GM23338 (cell line): ENCODE measurements at regions not wholly inside any gene's neighbourhood (a gene's known extent, or its start where the extent isn't known, plus 50 kb on each side); places are given as distances from the start of the nearest gene placed in this dataset.

Experiments
- ATAC-seq: fragments of 200-7000 bp; cut with Tn5 transposase; 3 replicates; pipeline ENCODE4 v1.9.1; 2020
- DNase-seq: peaks from one replicate; pipeline ENCODE4 v3.0.0-alpha.2; 2015; ENCODE audit warnings: low spot score
- H2AFZ ChIP-seq: fragments of 200-600 bp; sonication (generic); 2 replicates; pipeline ENCODE4 v1.8.0; 2016; ENCODE audit warnings: antibody characterized with exemption, mild to moderate bottlenecking, moderate library complexity
- H3F3A ChIP-seq: fragments of 200-600 bp; sonication (generic); replicated peaks from 2 replicates; pipeline ENCODE4 v1.8.0; 2017; ENCODE audit warnings: antibody characterized with exemption, mixed run types, low read depth
- H3K27ac ChIP-seq: fragments of 200-600 bp; sonication (generic); 2 replicates; pipeline ENCODE4 v1.6.1; 2016; ENCODE audit warnings: low read depth
- H3K27me3 ChIP-seq: fragments of 200-600 bp; sonication (generic); 2 replicates; pipeline ENCODE4 v1.8.0; 2016; ENCODE audit warnings: mild to moderate bottlenecking, mixed run types, moderate library complexity; ENCODE audit not compliant: insufficient read depth
- H3K36me3 ChIP-seq: fragments of 200-600 bp; sonication (generic); 2 replicates; pipeline ENCODE4 v1.8.0; 2016; ENCODE audit warnings: mild to moderate bottlenecking; ENCODE audit not compliant: insufficient read depth
- H3K4me1 ChIP-seq: fragments of 200-600 bp; sonication (generic); 2 replicates; pipeline ENCODE4 v1.8.0; 2016; ENCODE audit warnings: mild to moderate bottlenecking, moderate library complexity; ENCODE audit not compliant: insufficient read depth
- H3K4me2 ChIP-seq: fragments of 200-600 bp; sonication (generic); 2 replicates; pipeline ENCODE4 v1.7.1; 2017; ENCODE audit warnings: mixed run types
- H3K4me3 ChIP-seq: fragments of 200-600 bp; sonication (generic); 2 replicates; pipeline ENCODE4 v1.6.1; 2016; ENCODE audit warnings: mixed run types
- H3K79me2 ChIP-seq: fragments of 200-600 bp; sonication (generic); replicated peaks from 2 replicates; pipeline ENCODE4 v1.8.0; 2017; ENCODE audit warnings: mild to moderate bottlenecking; ENCODE audit not compliant: insufficient read depth
- H3K9me2 ChIP-seq: fragments of 200-600 bp; sonication (generic); 2 replicates; pipeline ENCODE4 v1.8.0; 2017; ENCODE audit not compliant: insufficient read depth
- H4K20me1 ChIP-seq: fragments of 200-600 bp; sonication (generic); replicated peaks from 2 replicates; pipeline ENCODE4 v1.8.0; 2017; ENCODE audit warnings: mild to moderate bottlenecking; ENCODE audit not compliant: insufficient read depth
- H3K27ac Mint-ChIP-seq: 2 replicates; pipeline ENCODE4 v1.8.0; 2020; ENCODE audit warnings: inconsistent platforms, mild to moderate bottlenecking, moderate library complexity, mixed read lengths
- H3K27me3 Mint-ChIP-seq: 3 replicates; pipeline ENCODE4 v1.8.0; 2022; ENCODE audit warnings: low read depth, mild to moderate bottlenecking, moderate library complexity, mixed read lengths, inconsistent platforms; ENCODE audit not compliant: insufficient read depth, poor library complexity
- H3K36me3 Mint-ChIP-seq: 3 replicates; pipeline ENCODE4 v1.8.0; 2021; ENCODE audit warnings: low read depth, mild to moderate bottlenecking, inconsistent platforms, moderate library complexity, mixed read lengths
- H3K4me1 Mint-ChIP-seq: 3 replicates; pipeline ENCODE4 v1.8.0; 2020; ENCODE audit warnings: mild to moderate bottlenecking, inconsistent platforms, mixed read lengths
- H3K4me3 Mint-ChIP-seq: 3 replicates; pipeline ENCODE4 v1.8.0; 2021; ENCODE audit warnings: moderate library complexity, mild to moderate bottlenecking, inconsistent platforms, mixed read lengths
- H3K9me3 Mint-ChIP-seq: 3 replicates; pipeline ENCODE4 v1.8.0; 2020; ENCODE audit warnings: moderate library complexity, mild to moderate bottlenecking, inconsistent platforms, mixed read lengths
- JUNB ChIP-seq: IDR thresholded peaks from one replicate; pipeline ENCODE4 v1.6.1; 2016; ENCODE audit warnings: antibody characterized with exemption; ENCODE audit not compliant: unreplicated experiment
- NANOG ChIP-seq: IDR thresholded peaks from 2 replicates; pipeline ENCODE4 v1.6.1; 2016; ENCODE audit warnings: antibody characterized with exemption, borderline replicate concordance
- STAT1 ChIP-seq: IDR thresholded peaks from one replicate; pipeline ENCODE4 v1.6.1; 2016; ENCODE audit warnings: antibody characterized with exemption; ENCODE audit not compliant: unreplicated experiment
- ZNF114 ChIP-seq: fragments of 250-450 bp; sonication (Bioruptor Pico); IDR thresholded peaks from 2 replicates; pipeline ENCODE4 v1.5.0; 2020; ENCODE audit warnings: mild to moderate bottlenecking, moderate library complexity
- ZNF331 ChIP-seq: fragments of 250-450 bp; sonication (Bioruptor Pico); IDR thresholded peaks from 2 replicates; pipeline ENCODE4 v1.5.0; 2020; ENCODE audit warnings: low read depth, mild to moderate bottlenecking, moderate library complexity
- TF ChIP-seq, protein P1 (sequence below): IDR thresholded peaks from 2 replicates; pipeline ENCODE4 v1.6.1; 2016; ENCODE audit warnings: antibody characterized with exemption
- TF ChIP-seq, protein P2 (sequence below), 2 experiments: fragments of 200-600 bp in 1 of 2; sonication (generic) in 1 of 2; conservative IDR thresholded peaks; 2 replicates each; pipeline versions ENCODE4 v1.5.1 to v1.6.1; 2016 to 2017; ENCODE audit warnings: antibody characterized with exemption in 2 of 2, low read depth in 2 of 2, mild to moderate bottlenecking in 2 of 2, moderate library complexity in 1 of 2
- TF ChIP-seq, protein P3 (sequence below): fragments of 250-450 bp; sonication (Bioruptor Pico); IDR thresholded peaks from 2 replicates; pipeline ENCODE4 v1.5.0; 2020; ENCODE audit warnings: mild to moderate bottlenecking, moderate library complexity

DNA sequence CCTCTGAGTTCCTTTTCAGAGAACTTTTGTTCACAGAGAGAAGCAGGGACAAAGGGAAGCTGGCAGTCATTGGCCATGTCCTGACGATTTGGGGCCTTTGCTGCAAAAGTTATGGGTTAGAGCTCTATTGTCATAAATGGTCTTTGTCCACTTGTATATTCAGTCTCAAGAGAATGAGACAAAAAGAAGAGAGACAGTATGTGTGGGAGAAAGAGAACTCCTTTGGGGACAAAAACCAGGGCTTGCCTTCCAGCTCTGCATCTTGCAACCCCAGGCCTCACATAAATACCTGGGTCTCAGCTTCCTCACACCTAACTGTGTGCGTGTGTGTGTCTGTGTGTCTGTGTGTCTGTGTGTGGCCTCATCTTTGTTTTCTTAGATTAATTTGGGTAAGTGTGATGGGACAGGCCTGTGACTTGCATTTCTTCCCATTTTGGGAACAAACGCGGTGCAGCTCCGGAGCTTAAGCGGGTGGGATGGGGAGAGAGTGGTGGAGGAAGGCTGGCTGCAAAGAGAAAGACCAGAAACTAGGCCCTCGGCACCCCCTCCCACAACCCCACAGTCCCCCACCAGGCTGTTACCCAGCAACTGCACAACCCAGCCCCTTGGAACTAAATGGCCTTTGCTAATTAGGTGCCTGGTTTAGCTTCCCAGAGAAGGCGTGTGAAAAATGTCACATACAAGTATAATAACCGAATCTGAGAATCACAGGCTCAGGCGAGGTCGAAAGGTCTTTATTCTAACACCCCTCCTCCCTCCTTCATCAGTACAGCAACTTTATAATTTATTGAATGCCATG, 376.9 kb downstream of the CDK5RAP2 start:
- H3K4me1 Mint-ChIP-seq: peaks cover 2% of the 10 kb centered on the region; the same call in 1 of the 3 replicates
- H3K27me3 Mint-ChIP-seq: peaks cover 2% of the 10 kb centered on the region
- ATAC-seq: no peak
- no peak for DNase-seq
- no peaks in the 10 kb centered on the region for H4K20me1 ChIP-seq
- H3K27ac Mint-ChIP-seq: no peak overlapping the region
- H3K4me3 Mint-ChIP-seq: no peak overlapping the region
- H3F3A ChIP-seq: no peaks in the 10 kb centered on the region
- H3K4me3 ChIP-seq: no peak overlapping the region
- no peaks in the 10 kb centered on the region for H3K4me1 ChIP-seq
- peaks cover 2% of the 10 kb centered on the region; the same call in 1 of the 3 replicates for H3K9me3 Mint-ChIP-seq
- no peak overlapping the region for H2AFZ ChIP-seq
- no peak overlapping the region for H3K4me2 ChIP-seq
- no peaks in the 10 kb centered on the region for H3K36me3 Mint-ChIP-seq
- H3K27ac ChIP-seq: no peak overlapping the region
- H3K79me2 ChIP-seq: no peaks in the 10 kb centered on the region
- H3K27me3 ChIP-seq: no peaks in the 10 kb centered on the region
- H3K9me2 ChIP-seq: 0 out of 2 replicates have a peak, but pooled peaks cover 7% of the 10 kb centered on the region
- no peak for TF ChIP-seq ZNF331 (CRISPR knock-in tag)
- TF ChIP-seq, protein P1, sequence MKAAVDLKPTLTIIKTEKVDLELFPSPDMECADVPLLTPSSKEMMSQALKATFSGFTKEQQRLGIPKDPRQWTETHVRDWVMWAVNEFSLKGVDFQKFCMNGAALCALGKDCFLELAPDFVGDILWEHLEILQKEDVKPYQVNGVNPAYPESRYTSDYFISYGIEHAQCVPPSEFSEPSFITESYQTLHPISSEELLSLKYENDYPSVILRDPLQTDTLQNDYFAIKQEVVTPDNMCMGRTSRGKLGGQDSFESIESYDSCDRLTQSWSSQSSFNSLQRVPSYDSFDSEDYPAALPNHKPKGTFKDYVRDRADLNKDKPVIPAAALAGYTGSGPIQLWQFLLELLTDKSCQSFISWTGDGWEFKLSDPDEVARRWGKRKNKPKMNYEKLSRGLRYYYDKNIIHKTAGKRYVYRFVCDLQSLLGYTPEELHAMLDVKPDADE: no peak
- TF ChIP-seq, protein P2, sequence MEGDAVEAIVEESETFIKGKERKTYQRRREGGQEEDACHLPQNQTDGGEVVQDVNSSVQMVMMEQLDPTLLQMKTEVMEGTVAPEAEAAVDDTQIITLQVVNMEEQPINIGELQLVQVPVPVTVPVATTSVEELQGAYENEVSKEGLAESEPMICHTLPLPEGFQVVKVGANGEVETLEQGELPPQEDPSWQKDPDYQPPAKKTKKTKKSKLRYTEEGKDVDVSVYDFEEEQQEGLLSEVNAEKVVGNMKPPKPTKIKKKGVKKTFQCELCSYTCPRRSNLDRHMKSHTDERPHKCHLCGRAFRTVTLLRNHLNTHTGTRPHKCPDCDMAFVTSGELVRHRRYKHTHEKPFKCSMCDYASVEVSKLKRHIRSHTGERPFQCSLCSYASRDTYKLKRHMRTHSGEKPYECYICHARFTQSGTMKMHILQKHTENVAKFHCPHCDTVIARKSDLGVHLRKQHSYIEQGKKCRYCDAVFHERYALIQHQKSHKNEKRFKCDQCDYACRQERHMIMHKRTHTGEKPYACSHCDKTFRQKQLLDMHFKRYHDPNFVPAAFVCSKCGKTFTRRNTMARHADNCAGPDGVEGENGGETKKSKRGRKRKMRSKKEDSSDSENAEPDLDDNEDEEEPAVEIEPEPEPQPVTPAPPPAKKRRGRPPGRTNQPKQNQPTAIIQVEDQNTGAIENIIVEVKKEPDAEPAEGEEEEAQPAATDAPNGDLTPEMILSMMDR (conservative IDR thresholded peaks at IDR 0.05; ENCODE audit: low read depth in 2 of 2): no peak
- TF ChIP-seq ZNF114 (CRISPR knock-in tag): no peak
- TF ChIP-seq NANOG: no peak
- TF ChIP-seq, protein P3, sequence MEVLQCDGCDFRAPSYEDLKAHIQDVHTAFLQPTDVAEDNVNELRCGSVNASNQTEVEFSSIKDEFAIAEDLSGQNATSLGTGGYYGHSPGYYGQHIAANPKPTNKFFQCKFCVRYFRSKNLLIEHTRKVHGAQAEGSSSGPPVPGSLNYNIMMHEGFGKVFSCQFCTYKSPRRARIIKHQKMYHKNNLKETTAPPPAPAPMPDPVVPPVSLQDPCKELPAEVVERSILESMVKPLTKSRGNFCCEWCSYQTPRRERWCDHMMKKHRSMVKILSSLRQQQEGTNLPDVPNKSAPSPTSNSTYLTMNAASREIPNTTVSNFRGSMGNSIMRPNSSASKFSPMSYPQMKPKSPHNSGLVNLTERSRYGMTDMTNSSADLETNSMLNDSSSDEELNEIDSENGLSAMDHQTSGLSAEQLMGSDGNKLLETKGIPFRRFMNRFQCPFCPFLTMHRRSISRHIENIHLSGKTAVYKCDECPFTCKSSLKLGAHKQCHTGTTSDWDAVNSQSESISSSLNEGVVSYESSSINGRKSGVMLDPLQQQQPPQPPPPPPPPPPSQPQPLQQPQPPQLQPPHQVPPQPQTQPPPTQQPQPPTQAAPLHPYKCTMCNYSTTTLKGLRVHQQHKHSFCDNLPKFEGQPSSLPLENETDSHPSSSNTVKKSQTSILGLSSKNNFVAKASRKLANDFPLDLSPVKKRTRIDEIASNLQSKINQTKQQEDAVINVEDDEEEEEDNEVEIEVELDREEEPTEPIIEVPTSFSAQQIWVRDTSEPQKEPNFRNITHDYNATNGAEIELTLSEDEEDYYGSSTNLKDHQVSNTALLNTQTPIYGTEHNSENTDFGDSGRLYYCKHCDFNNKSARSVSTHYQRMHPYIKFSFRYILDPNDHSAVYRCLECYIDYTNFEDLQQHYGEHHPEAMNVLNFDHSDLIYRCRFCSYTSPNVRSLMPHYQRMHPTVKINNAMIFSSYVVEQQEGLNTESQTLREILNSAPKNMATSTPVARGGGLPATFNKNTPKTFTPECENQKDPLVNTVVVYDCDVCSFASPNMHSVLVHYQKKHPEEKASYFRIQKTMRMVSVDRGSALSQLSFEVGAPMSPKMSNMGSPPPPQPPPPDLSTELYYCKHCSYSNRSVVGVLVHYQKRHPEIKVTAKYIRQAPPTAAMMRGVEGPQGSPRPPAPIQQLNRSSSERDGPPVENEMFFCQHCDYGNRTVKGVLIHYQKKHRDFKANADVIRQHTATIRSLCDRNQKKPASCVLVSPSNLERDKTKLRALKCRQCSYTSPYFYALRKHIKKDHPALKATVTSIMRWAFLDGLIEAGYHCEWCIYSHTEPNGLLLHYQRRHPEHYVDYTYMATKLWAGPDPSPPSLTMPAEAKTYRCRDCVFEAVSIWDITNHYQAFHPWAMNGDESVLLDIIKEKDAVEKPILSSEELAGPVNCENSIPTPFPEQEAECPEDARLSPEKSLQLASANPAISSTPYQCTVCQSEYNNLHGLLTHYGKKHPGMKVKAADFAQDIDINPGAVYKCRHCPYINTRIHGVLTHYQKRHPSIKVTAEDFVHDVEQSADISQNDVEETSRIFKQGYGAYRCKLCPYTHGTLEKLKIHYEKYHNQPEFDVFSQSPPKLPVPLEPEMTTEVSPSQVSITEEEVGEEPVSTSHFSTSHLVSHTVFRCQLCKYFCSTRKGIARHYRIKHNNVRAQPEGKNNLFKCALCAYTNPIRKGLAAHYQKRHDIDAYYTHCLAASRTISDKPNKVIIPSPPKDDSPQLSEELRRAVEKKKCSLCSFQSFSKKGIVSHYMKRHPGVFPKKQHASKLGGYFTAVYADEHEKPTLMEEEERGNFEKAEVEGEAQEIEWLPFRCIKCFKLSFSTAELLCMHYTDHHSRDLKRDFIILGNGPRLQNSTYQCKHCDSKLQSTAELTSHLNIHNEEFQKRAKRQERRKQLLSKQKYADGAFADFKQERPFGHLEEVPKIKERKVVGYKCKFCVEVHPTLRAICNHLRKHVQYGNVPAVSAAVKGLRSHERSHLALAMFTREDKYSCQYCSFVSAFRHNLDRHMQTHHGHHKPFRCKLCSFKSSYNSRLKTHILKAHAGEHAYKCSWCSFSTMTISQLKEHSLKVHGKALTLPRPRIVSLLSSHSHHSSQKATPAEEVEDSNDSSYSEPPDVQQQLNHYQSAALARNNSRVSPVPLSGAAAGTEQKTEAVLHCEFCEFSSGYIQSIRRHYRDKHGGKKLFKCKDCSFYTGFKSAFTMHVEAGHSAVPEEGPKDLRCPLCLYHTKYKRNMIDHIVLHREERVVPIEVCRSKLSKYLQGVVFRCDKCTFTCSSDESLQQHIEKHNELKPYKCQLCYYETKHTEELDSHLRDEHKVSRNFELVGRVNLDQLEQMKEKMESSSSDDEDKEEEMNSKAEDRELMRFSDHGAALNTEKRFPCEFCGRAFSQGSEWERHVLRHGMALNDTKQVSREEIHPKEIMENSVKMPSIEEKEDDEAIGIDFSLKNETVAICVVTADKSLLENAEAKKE (CRISPR knock-in tag): no peak
- TF ChIP-seq JUNB: no peak
- no peak for TF ChIP-seq STAT1
- H3K36me3 ChIP-seq: no peaks in the 10 kb centered on the region
